NCI-H1105 treated with DMSO at 0.1 percent for 48 hours (cell line): ENCODE measurements at regions not wholly inside any gene's neighbourhood (a gene's known extent, or its start where the extent isn't known, plus 50 kb on each side); places are given as distances from the start of the nearest gene placed in this dataset.
A peak's percentile ranks its signal among the peaks of the same experiment; 100 is the strongest.

Experiments
- DNase-seq: peaks from one replicate; lab custom pipeline; 2025; lab: John Stamatoyannopoulos, UW

DNA sequence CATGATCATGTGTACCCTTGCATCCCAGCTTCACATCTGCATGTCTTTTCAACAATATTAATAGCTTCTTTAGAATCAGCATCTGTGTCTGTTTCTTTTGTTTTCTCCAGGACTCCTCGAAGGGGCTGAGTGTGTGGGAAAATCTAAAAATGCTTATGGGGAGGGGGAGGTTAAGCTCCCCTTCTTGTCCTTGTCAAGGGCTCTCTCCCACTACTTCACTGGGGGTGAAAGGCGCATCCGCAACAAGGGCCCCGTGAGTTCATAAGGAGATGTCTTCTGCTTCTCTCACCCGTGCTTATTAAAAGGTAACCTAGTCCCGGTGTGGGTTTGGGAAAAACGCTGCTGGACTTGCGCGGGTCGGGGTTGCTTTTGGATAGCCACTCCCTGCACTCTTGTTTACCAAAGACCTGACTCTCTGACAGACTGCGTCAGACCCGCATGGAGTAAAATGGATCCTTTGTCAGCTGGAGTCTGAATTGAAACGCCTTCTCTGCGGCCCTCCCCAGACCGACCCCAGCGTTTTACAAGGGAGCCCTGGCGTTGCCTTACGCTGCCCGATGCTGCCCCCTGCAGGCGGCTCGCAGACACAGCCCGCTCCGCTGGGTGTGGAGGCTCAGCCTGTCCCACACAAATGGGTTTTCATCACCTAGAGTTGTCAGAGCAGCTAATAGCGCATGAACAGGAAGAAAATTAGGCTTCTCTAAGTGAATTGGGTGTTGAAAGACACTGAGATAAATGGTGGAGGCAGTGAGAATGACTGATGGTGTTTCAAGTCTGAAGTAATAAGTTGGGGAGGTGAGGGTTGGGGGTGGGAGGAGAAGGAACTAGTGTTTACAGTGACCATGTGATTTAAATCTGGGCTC, 53.8 kb downstream of the IER5 start:
- peak; percentile 69 for DNase-seq

DNA sequence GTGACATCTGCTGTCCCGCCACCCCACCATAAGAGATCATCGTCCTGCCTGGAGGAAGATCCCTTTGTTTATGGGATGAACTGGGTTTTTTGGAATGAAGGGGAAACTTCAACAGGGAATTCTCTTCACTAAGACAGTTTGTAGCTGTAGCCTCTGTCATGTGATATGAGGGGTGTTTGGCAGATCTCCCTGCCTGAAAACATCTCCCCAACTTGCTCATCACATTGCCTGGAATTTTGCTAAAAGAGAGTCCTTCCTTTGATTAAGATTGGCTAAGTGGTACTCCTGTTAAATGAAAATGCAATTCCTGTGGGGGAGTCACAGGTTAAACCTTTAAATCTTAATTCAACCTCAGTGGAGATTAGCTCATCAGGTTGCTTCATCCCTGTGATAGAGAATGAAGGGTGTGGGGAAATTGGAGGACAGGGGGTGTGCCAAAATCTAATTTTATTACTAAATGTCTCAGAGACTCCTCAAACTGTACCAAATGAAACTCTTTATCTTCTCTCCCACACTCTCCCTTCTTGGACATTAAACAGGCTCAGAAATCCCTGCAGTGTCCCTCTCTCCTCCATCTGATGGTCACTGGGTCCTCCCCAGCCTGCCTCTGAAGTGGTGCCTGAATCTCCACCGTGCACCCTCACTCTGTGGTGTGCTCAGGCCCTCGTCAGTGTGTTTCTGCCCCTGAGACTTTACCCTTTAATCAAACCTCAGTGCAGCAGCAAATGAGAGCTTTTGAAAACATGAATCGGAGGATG, 54.8 kb downstream of the IER5 start:
- no peak for DNase-seq

DNA sequence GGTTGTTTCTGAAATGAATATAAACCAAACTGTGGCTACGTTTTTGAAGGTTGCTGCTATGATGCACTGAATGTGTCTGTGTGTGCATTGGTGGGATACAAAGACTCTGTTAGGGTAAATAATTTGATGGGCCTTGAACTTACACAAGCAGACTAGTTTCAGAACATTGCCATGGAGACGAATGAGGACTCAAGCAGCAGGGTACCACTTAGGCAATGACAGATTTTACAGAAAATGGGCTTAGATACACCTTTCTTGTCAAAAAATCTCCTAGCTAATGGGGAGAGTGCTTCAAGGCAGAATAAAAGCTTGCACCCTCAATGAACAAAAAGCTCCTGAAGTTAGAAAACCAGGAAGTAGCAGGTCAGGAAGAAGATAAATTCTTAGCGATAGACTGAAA, 55.7 kb downstream of the IER5 start:
- DNase-seq: no peak

DNA sequence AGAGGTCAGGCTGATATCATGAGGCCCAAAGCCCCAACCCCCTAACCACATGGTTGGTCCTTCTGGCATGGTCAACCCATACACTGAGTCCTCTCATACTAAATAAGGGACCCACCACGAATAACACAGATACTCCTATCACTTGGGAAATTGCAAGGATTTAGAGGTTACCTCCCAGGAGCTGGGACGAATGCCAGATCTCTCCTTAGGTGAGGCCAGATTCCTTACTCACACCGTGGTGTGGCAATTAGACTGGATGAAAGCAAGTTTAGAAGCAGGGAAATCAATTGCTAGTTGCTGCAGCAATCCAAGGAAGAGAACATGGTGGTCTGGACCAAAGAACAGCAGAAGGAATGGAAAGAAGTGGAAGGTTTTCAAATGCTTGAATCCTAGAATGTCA, 60.1 kb downstream of the IER5 start:
- DNase-seq: no peak

DNA sequence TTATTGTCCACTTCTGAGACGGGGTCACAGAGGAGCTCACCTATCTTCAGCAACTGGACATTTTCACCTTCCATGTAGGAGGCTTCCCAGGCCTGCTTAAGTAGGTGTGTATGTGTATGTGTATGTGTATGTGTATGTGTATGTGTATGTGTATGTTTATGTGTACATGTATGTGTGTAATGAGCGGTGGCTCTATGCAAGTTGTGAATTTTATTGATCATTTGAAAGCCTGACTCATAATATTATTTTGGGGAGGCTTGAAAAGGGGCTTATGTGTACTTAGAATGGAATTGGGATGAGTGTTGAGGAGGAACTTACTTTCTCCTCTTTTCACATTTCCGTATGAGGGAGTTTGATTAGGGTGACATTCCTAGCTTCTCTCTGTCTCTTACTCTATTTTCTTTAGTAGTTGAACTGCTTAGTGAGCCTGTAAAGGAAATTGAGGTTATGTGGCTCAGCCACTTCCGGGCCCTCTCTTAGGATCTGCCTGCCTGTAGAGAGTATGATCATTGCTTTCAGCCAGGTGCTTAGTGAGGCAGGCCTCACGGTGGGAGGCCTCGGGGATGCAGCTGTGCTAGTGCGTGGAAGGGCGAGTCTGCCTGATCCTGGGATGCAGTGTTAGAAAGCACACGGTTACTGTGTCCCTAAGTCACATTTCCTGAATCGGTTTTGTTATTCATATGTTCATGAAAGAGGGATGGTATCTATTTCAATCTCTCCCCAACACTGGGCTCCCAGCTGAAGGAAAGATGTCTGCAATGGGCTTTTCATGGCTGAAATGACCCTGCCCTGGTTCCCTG, 61.0 kb downstream of the IER5 start:
- DNase-seq: no peak

DNA sequence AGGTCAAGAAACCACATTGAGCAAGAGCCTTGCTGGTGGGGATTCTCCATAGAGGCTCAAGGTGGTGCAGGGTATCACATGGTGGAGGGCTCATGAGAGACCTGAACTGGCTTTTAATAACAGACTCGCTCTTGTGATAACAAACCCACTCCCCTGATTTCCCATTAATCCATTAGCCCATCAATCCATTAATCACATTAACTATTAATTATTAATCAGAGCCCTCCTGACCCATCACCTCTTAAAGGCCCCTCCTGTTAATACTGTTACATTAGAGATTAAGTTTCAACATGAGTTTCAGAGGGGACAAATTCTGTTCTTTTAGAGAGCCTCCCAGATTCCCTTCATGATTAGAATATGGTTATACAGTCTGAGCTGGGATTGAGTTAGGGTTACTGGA, 61.8 kb downstream of the IER5 start:
- no peak for DNase-seq

DNA sequence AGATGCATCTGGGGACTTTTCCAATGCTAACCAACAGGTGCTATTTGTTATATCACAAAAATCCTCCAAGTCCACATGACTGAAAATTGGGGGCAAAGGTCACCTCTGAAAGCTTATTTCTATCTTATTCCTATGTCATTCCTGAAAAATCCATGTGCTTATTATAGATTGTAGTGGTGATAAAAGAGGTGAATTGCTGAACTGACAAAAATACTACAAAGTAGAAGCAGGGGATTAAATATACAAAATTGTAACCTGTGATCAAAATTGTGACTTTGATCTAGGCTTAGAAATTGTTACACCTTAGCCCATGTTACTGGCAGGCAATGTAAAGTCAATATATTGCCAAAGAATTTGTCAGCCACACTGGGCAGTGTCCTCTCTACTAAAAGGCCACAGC, 62.3 kb downstream of the IER5 start:
- DNase-seq: no peak

DNA sequence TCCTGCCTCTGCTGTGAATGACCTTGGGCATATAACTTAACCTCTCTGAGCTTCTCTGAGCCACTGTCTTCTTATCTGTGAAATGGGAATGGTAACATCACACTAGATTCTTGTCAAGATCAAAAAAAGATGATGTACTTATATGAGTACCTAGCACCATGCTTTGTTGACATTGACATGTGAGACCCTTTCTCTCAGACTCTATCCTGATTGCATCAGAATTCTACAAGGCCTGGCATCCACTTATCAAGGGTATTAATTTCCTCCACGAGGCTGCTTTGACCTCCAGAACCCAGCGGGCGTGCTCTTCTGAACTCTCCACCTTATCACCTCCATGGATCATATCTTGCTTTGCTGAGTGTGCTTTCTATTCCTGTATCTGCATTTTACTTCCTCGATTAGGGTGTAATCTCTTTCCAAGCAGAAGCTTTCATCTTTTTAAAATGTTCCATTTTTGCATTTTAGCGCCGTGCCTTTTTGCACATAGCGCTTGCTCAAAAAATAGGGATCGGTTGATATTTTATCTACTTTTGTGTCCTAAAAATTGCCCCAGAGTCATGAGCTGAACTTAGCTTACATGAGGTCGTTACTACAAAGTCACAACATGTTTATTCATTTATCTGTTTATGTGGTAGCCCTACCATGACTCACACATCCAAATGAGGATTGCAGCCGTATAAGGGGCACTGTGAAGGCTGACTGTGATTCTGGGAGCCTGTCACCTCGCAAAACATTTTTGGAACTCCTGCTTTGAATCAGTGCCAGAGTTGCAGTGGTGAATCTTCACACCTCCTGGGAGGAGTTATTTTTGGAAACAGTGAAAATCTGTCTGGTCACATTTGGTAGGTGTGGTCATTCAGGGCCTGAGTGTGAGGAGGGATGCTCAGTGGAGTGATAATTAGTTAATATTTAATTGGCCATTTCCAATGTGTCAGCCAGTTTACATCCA, 63.2 kb downstream of the IER5 start:
- no peak for DNase-seq

DNA sequence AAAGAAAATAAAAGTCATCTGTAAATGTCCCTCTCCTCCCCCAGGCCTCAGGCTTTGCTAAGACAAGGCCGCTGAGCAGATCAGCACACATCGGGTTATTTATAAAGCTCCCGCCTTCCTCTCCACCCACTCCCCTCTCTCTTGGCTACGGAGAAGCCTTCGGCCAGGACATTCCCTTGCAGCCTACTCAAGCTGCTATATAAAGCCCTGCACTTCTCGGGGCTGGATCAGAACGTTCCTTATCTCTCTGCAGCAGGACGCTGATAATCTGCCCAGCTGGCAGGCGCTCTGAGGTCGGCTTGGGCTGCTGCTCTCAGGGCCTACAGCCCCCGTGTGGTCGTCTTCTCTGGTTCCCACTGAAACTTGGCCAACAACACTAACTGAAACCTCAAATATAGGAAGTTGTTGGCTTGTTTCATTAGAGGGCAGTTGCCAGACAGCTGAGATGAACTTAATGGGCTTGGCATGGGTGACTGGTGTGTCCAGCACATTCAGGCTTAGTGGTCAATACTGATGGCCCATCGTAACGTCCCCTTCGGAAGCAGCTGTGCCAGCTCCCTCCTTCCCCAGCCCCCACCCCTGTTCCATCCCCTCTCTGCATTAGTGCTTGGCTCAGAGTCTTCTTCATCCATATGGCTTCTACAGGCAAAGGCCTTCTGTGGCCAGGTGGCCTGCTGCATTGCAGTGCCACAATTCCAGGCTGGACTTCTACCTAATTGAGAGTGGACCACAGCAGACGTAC, 64.6 kb downstream of the IER5 start:
- no peak for DNase-seq

DNA sequence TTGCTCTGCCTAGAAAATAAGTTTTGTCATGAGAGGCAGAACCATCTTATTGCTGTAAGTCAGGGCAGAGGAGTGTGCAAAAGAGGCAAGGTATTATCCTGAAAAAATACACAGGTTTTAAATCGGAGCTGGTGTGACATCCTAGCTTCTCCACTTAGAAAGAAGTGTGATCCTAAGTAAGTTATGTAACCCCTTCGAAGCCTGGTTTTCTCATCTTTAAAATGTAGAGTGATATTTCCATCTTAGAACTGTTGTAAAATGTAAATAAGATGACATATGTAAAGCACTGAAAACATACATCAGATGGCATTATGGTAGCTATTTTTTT, 65.1 kb downstream of the IER5 start:
- DNase-seq: no peak

DNA sequence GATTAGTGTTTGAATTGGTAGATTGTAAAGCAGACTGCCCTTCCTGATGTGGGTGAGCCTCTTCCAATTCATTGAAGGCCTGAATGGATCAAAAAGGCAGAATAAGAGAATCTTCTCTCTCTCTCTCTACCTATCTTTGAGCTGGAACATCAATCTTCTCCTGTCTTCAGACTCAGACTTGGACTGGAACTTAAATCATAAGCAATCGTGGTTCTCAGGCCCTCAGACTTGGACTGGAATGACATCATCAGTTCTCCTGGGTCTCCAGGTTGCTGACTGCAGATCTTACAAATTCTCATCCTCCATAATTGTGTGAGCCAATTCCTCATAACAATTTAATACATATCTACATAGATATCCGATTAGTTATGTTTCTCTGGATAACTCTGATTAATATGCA, 66.8 kb downstream of the IER5 start:
- no peak for DNase-seq

DNA sequence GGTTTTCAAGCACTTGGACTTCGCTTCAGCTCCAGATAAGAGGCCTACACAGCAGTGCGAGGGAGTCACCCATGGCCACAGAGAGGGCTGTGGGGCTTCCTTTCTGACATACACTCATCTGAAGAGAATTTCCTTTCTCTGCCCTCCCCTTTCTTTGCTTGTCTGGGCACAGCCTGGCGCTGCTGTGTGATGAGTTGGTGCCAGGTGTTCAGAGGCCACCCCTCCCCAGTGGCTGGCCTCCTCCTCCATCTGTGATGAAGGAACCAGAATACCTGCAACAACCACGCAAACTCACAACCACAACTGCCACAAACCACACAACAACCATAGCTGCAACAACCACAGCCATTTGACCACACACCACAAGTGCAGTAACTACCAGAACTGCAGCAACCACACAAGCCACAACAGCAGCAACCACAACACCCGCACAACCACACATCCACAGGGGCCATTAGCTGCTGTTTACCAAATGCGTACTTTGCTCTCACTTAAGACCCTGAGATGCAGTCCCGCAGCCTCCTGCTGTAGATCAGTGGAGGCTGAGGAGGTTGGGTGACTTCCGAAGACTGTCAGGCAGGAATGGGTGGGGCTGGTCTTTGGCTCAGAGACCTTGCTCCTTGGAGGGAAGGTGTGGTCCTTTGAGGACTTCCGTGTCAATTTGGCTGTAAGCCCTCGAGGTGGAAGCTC, 71.1 kb downstream of the IER5 start:
- DNase-seq: no peak

DNA sequence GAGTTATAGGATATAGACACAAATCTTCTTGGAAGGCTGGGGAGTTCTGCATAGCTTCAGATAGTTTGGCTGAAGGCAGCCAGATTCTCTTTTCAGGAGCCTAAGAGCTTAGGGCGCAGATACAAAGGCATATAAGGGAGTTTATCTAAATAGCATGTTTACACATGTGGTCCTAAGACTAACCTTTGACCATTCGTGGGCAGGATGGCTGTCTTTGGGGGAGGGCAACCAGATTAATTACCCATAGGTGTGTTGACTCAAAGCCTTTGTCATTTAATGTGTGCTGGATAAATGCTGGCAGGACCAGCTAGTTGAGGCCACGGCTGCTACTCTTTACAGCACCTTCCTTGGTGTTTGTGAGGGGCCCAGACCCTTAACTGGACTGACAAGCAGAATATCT, 71.8 kb downstream of the IER5 start:
- DNase-seq: no peak

DNA sequence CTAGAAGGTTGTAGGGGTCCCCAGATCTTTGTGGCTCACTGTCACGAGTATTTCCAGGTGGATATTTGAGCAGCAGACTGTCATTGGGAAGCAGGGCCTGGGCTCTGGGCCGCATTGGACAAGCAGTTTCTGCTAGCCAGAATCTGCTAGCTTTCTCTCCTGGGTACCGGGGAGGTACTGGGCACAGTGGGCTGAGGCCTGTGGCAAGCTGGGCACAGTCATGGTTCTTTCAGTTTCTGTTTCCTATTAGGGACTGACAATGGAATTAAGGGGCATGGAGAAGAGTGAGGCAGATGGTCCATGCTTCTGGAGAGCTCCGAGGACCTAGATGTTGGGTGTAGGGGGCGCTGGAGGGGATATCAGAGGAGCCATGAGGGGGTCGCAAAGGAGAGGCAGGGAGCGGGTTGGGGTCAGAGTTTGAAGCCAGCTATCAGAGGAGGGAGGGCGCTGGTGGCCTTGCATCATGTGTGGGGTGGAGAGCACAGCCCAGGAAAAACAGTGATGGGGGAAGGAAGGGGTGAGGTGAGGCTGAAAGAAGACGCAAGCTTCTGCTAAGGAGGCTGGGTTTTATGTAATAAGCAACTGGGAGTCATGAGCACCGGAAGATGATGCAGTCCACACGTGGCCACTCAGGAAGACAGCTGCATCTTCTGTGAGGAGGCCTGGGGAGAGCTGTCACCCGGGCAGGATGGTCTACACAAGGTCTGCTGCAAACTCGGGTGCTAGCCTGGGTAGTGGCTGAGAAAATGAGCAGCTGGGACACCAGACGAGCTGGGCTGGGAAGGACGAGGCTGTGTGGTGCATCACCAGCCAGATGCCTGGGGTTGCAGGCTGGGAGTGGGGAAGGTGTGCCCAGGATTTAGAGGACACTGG, 72.7 kb downstream of the IER5 start:
- DNase-seq: no peak

DNA sequence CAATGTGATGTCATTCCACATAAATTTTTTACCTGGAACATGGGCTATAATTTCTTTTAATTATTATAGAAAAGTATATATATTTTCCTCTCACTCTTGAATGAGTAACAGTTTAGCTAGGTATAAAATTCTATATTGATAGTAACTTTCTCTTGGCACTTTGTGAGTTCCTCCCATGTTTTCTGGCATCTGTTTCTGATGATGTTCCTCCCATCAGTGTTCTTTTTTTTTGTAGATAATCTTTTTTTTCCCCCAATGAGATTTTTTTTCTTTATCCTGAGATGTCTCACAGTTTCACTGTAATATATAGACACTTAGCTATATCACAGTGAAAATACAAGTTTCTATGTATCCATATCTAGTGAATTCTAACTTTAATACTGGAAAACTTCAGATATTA, 75.2 kb downstream of the IER5 start:
- DNase-seq: no peak

DNA sequence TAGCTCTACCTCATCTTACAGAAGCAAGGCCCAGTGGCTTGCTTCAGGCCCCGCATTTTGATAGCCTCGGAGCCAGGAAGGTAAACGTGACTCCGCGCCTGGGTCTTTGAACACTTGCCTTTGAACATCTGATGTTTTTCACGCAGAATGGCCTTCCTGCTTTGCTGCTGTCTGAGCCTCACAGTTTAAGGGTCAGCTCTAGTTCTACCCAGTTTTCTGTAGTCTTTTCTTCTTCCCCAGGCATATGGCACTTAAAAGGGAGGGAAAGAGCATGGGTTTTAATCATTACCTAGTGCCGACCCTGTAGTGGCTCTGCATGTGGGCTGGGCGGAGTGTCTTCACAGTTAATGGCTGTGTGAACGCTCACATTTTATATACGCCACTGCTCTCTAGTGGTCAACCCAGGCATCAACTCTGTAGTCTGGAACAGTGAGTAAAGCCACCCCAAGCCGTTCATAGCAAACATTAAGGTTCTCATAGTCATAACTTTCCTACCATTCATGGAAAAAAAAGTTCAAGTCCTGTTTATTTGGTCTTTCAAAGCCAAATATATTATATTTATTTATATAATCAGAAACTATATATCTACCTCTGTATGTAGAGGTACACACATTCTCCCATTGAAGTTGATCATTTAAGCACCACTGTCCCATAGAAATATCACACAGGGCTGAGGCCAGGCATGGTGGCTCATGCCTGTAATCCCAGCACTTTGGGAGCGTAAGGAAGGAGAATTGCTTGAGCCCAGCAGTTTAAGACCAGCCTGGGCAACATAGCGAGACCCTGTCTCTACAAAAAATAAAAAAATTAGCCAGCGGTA, 78.1 kb downstream of the IER5 start:
- peak; percentile 68 for DNase-seq

DNA sequence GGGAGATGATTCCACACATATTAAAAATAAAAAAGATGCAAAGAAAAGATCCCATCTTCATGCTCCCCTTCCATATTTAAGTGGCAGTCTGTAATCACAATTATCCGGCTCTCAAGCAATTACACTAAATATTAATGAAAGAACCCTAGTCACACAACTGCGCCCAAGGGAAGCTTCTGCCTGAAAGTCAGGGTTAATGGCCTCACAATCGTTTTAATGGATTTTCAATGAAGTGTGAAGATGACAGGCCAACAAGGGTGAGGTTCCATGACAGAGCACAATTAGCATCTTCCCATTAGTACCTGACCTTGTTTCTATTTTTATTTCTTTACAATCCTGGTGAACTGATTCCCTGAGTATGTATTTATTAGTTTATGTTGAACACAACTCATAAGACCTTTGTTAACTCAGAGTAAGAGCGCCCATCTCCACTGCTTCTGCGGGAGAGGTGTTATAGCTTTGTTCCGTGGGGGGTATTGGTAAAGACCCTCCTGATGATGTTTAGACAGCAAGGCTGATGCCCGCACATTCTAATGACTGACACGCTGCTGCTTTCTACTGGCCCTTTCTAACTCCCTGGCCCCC, 80.9 kb downstream of the IER5 start:
- DNase-seq: peak; percentile 25

DNA sequence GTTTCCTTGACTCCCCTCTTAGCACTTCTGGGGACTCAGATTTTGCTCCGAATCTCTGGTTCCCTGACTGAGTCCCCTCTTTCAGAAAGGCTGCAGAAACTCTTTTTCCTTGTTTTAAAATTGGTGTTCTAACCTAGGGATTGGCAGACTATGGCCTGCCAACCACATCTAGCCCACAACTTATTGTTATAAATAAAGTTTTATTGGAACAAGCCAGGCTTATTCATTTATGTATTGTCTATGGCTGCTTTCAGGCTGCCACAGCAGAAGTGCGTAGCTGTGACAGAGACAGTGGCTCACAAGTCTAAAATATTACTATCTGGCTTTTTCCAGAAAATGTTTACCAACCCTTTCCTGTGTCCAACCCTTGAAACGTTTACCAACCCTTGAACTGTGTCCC, 81.7 kb downstream of the IER5 start:
- no peak for DNase-seq
